ENCODE measurements at regions not wholly inside any gene's neighbourhood (a gene's known extent, or its start where the extent isn't known, plus 50 kb on each side); places are given as distances from the start of the nearest gene placed in this dataset.

DNA sequence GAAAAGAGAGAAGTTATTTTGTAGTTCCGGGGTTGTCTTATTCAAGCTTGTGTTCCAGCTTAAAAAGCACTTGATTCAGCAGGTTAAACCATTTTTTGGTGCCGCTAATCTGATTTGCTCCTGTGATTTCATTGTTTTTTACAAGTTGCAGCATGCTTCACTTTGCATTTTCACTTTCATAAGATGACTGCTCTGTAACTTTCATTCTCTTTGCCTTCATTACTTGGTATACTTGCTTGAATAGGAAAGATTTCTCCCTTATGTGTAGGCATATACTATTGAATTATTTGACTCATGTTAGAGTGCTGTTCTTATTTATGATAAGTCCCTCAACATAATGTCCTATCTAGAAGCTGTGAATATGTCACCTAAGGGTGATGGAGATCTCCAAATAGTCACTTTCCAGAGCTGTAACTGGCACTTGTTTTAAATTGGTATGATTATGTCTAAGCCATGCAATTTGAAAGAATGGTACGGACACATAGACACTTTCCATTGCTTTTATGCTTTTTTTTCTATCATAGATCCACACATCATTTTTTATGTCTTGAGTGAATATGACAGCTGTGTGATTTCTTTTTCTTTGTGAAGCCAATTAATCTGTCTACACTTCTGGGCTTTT, 254.5 kb downstream of the DSEL start:
- Histone ChIP-seq H3K4me3 (ENCODE audit: insufficient read depth, low read length) (no peak overlapping the region), H3K36me3 (ENCODE audit: insufficient read depth, low read length) (no peaks in the 10 kb centered on the region), H3K27ac (ENCODE audit: low read depth, low read length) (no peak overlapping the region), H2AFZ (ENCODE audit: low read length) (peak overlapping the region; percentile 22), H3K27me3 (ENCODE audit: insufficient read depth, low read length) (no peaks in the 10 kb centered on the region), H4K20me1 (ENCODE audit: insufficient read depth, low read length) (no peaks in the 10 kb centered on the region), H3K4me2 (ENCODE audit: insufficient read depth, low read length) (no peak overlapping the region), H3K9me3 (ENCODE audit: low read depth, low read length) (no peaks in the 10 kb centered on the region), H3K79me2 (ENCODE audit: insufficient read depth, low read length) (no peaks in the 10 kb centered on the region), H3K4me1 (ENCODE audit: insufficient read depth, low read length) (peaks cover 26% of the 10 kb centered on the region)
- TF ChIP-seq, protein P1, sequence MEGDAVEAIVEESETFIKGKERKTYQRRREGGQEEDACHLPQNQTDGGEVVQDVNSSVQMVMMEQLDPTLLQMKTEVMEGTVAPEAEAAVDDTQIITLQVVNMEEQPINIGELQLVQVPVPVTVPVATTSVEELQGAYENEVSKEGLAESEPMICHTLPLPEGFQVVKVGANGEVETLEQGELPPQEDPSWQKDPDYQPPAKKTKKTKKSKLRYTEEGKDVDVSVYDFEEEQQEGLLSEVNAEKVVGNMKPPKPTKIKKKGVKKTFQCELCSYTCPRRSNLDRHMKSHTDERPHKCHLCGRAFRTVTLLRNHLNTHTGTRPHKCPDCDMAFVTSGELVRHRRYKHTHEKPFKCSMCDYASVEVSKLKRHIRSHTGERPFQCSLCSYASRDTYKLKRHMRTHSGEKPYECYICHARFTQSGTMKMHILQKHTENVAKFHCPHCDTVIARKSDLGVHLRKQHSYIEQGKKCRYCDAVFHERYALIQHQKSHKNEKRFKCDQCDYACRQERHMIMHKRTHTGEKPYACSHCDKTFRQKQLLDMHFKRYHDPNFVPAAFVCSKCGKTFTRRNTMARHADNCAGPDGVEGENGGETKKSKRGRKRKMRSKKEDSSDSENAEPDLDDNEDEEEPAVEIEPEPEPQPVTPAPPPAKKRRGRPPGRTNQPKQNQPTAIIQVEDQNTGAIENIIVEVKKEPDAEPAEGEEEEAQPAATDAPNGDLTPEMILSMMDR (IDR thresholded peaks at IDR 0.05; ENCODE audit: extremely low read depth, low read depth, low read length): no peak
- no peak for DNase-seq (ENCODE audit: insufficient read length, low spot score, missing footprints)

DNA sequence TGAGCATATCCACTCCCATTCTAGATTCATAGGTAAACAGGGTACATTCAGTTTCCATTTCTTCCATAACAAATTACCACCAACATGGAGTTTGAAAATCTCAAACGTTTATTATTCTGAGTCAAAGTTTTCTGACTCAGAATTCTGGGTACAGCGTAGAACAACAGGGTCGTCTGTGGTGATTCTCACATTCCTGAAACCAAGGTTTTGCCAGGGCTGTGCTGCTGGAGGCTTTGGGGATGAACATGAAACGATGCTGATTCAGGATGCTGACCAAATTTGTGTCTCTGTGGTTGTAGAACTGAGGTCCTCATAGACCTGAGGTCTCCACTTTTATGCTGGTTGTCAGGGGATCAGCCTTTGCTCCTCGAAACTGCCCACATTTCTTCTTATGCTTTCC, 255.7 kb downstream of the DSEL start:
- no peak overlapping the region for H3K4me2 ChIP-seq (ENCODE audit: insufficient read depth, low read length)
- H3K4me1 ChIP-seq (ENCODE audit: insufficient read depth, low read length): peaks cover 14% of the 10 kb centered on the region
- no peaks in the 10 kb centered on the region for H3K79me2 ChIP-seq (ENCODE audit: insufficient read depth, low read length)
- no peaks in the 10 kb centered on the region for H3K27me3 ChIP-seq (ENCODE audit: insufficient read depth, low read length)
- H3K9me3 ChIP-seq (ENCODE audit: low read depth, low read length): no peaks in the 10 kb centered on the region
- H4K20me1 ChIP-seq (ENCODE audit: insufficient read depth, low read length): no peaks in the 10 kb centered on the region
- peak overlapping the region; percentile 56 for H2AFZ ChIP-seq (ENCODE audit: low read length)
- TF ChIP-seq, protein P1 (IDR thresholded peaks at IDR 0.05; ENCODE audit: extremely low read depth, low read depth, low read length): no peak
- no peak overlapping the region for H3K4me3 ChIP-seq (ENCODE audit: insufficient read depth, low read length)
- peak; percentile 46 for DNase-seq (ENCODE audit: insufficient read length, low spot score, missing footprints)
- H3K27ac ChIP-seq (ENCODE audit: low read depth, low read length): no peak overlapping the region
- no peaks in the 10 kb centered on the region for H3K36me3 ChIP-seq (ENCODE audit: insufficient read depth, low read length)

DNA sequence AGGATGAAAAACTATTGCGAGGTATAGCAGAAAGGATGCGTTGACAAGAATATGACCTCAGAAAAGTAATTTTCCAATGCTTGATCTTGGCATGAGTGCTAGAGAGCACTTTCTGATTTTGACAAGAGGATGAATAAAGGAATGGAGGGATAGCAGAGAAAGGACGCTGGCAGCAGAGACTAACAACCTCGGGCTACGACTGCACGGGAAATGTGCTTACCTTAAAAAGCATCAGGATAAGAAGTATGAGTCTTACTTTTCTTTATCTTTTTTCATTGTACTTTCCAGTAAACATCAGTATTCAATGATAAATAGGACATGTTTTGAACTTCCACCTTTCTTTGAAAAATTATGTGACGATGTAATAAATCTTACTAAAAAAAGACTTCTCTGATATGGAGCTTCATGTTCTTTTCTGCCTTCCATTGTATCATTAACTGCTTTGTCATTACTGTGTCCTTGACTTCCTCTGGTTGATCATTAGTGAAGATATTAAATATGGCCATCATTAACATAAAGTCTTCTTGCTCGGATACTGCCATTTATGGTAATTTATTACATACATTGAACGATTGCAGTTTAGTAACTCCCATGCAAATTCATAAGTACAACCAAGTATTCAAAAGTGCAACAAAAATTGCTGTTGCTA, 265.6 kb downstream of the DSEL start:
- no peaks in the 10 kb centered on the region for H4K20me1 ChIP-seq (ENCODE audit: insufficient read depth, low read length)
- H3K36me3 ChIP-seq (ENCODE audit: insufficient read depth, low read length): no peaks in the 10 kb centered on the region
- H2AFZ ChIP-seq (ENCODE audit: low read length): no peak overlapping the region
- no peaks in the 10 kb centered on the region for H3K79me2 ChIP-seq (ENCODE audit: insufficient read depth, low read length)
- H3K4me1 ChIP-seq (ENCODE audit: insufficient read depth, low read length): no peaks in the 10 kb centered on the region
- no peak for DNase-seq (ENCODE audit: insufficient read length, low spot score, missing footprints)
- no peak overlapping the region for H3K4me3 ChIP-seq (ENCODE audit: insufficient read depth, low read length)
- no peak overlapping the region for H3K27ac ChIP-seq (ENCODE audit: low read depth, low read length)
- no peak overlapping the region for H3K4me2 ChIP-seq (ENCODE audit: insufficient read depth, low read length)
- H3K27me3 ChIP-seq (ENCODE audit: insufficient read depth, low read length): no peaks in the 10 kb centered on the region
- H3K9me3 ChIP-seq (ENCODE audit: low read depth, low read length): no peaks in the 10 kb centered on the region
- TF ChIP-seq, protein P1 (IDR thresholded peaks at IDR 0.05; ENCODE audit: extremely low read depth, low read depth, low read length): no peak

DNA sequence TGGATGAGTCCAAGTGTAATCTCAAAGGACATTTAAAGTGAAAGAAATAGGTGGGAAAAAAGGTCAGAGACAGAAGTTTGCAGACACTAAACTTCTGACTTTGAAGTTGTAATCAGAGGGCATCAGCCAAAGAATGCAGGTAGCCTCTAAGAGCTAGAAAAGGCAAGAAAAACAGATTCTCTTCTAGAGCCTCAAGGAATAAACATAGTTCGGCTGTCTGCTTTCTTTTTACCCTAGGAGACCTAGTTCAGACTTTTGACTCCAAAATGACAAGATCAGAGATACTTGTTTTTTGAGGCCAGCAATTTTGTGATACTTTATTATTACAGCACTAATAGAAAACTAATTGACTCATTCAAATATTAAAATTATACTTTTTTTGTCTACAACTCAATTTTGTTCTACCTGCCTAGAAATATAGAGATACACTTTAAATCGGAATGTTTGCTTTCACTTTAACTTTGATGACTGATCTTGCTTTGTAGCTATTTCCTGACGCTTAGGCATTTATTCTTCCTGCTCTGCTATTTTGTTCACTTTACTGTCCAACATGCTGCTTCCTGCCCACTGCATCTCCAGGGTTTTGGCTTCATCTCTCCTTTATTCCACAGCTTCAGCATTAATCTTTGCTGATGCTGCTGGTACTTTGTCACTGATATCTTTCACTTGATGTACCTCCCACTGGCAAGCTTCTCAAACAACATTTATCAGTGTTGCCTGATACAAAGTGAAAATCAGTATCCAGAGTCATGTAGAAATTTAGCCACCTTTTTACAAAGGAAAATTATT, 272.5 kb downstream of the DSEL start:
- peak; percentile 26 for DNase-seq (ENCODE audit: insufficient read length, low spot score, missing footprints)
- no peaks in the 10 kb centered on the region for H3K9me3 ChIP-seq (ENCODE audit: low read depth, low read length)
- peaks cover 6% of the 10 kb centered on the region for H3K4me1 ChIP-seq (ENCODE audit: insufficient read depth, low read length)
- no peaks in the 10 kb centered on the region for H4K20me1 ChIP-seq (ENCODE audit: insufficient read depth, low read length)
- peak overlapping the region; percentile 97 for H2AFZ ChIP-seq (ENCODE audit: low read length)
- TF ChIP-seq, protein P1 (IDR thresholded peaks at IDR 0.05; ENCODE audit: extremely low read depth, low read depth, low read length): no peak
- peak overlapping the region; percentile 68 for H3K4me3 ChIP-seq (ENCODE audit: insufficient read depth, low read length)
- no peaks in the 10 kb centered on the region for H3K36me3 ChIP-seq (ENCODE audit: insufficient read depth, low read length)
- H3K4me2 ChIP-seq (ENCODE audit: insufficient read depth, low read length): peak overlapping the region; percentile 93
- peak overlapping the region; percentile 69 for H3K27ac ChIP-seq (ENCODE audit: low read depth, low read length)
- H3K27me3 ChIP-seq (ENCODE audit: insufficient read depth, low read length): no peaks in the 10 kb centered on the region
- no peaks in the 10 kb centered on the region for H3K79me2 ChIP-seq (ENCODE audit: insufficient read depth, low read length)
